Calu3 (cell line): ENCODE measurements at regions not wholly inside any gene's neighbourhood (a gene's known extent, or its start where the extent isn't known, plus 50 kb on each side); places are given as distances from the start of the nearest gene placed in this dataset.

Experiments used
- BruUV-seq: library from RNA; stranded (reverse); fragments of 400-500 nt; replicated peaks from 2 replicates; lab custom pipeline; 2021; lab: Mats Ljungman, UMichigan
- CTCF ChIA-PET: fragments of 300-600 bp; sonication (Branson Sonifier 250); formaldehyde crosslinking; loops from one replicate; lab custom pipeline; 2022; ENCODE audit warnings: antibody characterized with exemption; lab: Charles Lee
- DNase-seq: peaks from one replicate; pipeline ENCODE4 v3.0.0; 2022
- H3K27ac Mint-ChIP-seq: one replicate; pipeline ENCODE4 v1.8.0; 2022; ENCODE audit warnings: mixed read lengths; ENCODE audit not compliant: unreplicated experiment
- H3K27me3 Mint-ChIP-seq: one replicate; pipeline ENCODE4 v1.8.0; 2022; ENCODE audit warnings: mixed read lengths; ENCODE audit not compliant: unreplicated experiment
- H3K36me3 Mint-ChIP-seq: one replicate; pipeline ENCODE4 v1.8.0; 2022; ENCODE audit warnings: mild to moderate bottlenecking, moderate library complexity, mixed read lengths; ENCODE audit not compliant: insufficient read depth, unreplicated experiment
- H3K4me1 Mint-ChIP-seq: one replicate; pipeline ENCODE4 v1.8.0; 2022; ENCODE audit warnings: mild to moderate bottlenecking, low read depth, mixed read lengths; ENCODE audit not compliant: unreplicated experiment
- H3K4me3 Mint-ChIP-seq: one replicate; pipeline ENCODE4 v1.8.0; 2022; ENCODE audit warnings: mild to moderate bottlenecking, low read depth, moderate library complexity, mixed read lengths; ENCODE audit not compliant: unreplicated experiment
- H3K9me3 Mint-ChIP-seq: one replicate; pipeline ENCODE4 v1.8.0; 2022; ENCODE audit warnings: low read depth, mixed read lengths; ENCODE audit not compliant: unreplicated experiment
- CTCF ChIP-seq: fragments of 200-600 bp; IDR thresholded peaks from one replicate; pipeline ENCODE4 v1.8.0; 2022; ENCODE audit warnings: antibody characterized with exemption; ENCODE audit not compliant: unreplicated experiment
- intact Hi-C: fragments of 100-400 bp; cut with micrococcal nuclease; formaldehyde crosslinking; loops from one replicate; pipeline ENCODE4 v1.10.0; 2022; ENCODE audit not compliant: unreplicated experiment

- no peak for TF ChIP-seq CTCF
- CTCF ChIA-PET, result interaction anchor here (0.6 kb wide), 1 partner anchor 13 kb away, joined by 3 read pairs; no protein-coding TSS in a partner anchor
- Mint-ChIP-seq H3K27ac (no peak overlapping the region), H3K4me3 (no peak overlapping the region), H3K9me3 (no peaks in the 10 kb centered on the region), H3K4me1 (no peaks in the 10 kb centered on the region), H3K36me3 (peaks cover 3% of the 10 kb centered on the region), H3K27me3 (peaks cover 59% of the 10 kb centered on the region)
- DNase-seq, result no peak
- intact Hi-C loops, result no loop called here
- no TSS peak for BruUV-seq
Observed at GRCh38 chr9:71254592-71255277, 133.3 kb upstream of the TRPM3 start.

- no peak overlapping the region for H3K27ac Mint-ChIP-seq
- H3K4me1 Mint-ChIP-seq, result no peaks in the 10 kb centered on the region
- peaks cover 59% of the 10 kb centered on the region for H3K27me3 Mint-ChIP-seq
- no peaks in the 10 kb centered on the region for H3K9me3 Mint-ChIP-seq
- CTCF ChIA-PET, result no interaction called here
- no peak overlapping the region for H3K4me3 Mint-ChIP-seq
- BruUV-seq, result no TSS peak
- peaks cover 3% of the 10 kb centered on the region for H3K36me3 Mint-ChIP-seq
- no peak for TF ChIP-seq CTCF
- intact Hi-C loops, result no loop called here
- DNase-seq, result no peak
Observed at GRCh38 chr9:71253011-71253410, 131.6 kb upstream of the TRPM3 start.

GRCh38 chr9:71250581-71250980 is 129.2 kb upstream of the TRPM3 start:
- no peak overlapping the region for H3K4me3 Mint-ChIP-seq
- CTCF ChIA-PET, result interaction anchor here (0.5 to 2.3 kb wide), 2 partner anchors 611 to 613 kb away, joined by 3 to 10 read pairs; no protein-coding TSS in a partner anchor
- H3K4me1 Mint-ChIP-seq, result no peaks in the 10 kb centered on the region
- no TSS peak for BruUV-seq
- DNase-seq, result no peak
- no peak overlapping the region for H3K27ac Mint-ChIP-seq
- H3K9me3 Mint-ChIP-seq, result no peaks in the 10 kb centered on the region
- peaks cover 3% of the 10 kb centered on the region for H3K36me3 Mint-ChIP-seq
- TF ChIP-seq CTCF, result no peak
- intact Hi-C loops, result no loop called here
- H3K27me3 Mint-ChIP-seq, result peaks cover 48% of the 10 kb centered on the region

GRCh38 chr9:71249729-71250317 is 128.4 kb upstream of the TRPM3 start:
- DNase-seq, result peak; percentile 19
- no peak overlapping the region for H3K4me3 Mint-ChIP-seq
- H3K4me1 Mint-ChIP-seq, result no peaks in the 10 kb centered on the region
- BruUV-seq, result no TSS peak
- H3K27me3 Mint-ChIP-seq, result peaks cover 46% of the 10 kb centered on the region
- no peak overlapping the region for H3K27ac Mint-ChIP-seq
- peaks cover 3% of the 10 kb centered on the region for H3K36me3 Mint-ChIP-seq
- CTCF ChIA-PET, result interaction anchor here (2.3 kb wide), 1 partner anchor 610 kb away, joined by 10 read pairs; no protein-coding TSS in a partner anchor
- intact Hi-C loops, result loop anchor here (1.0 to 2.0 kb wide), 2 partner anchors 325 to 610 kb away; no protein-coding TSS in a partner anchor
- no peaks in the 10 kb centered on the region for H3K9me3 Mint-ChIP-seq
- TF ChIP-seq CTCF, result peak; percentile 39
